HEK293 (cell line): ENCODE measurements at regions not wholly inside any gene's neighbourhood (a gene's known extent, or its start where the extent isn't known, plus 50 kb on each side); places are given as distances from the start of the nearest gene placed in this dataset.

ENCODE experiments used
- CTCF ChIP-seq: fragments of 450-650 bp; formaldehyde crosslinking; IDR thresholded peaks from 2 replicates; pipeline ENCODE4 v1.5.1; 2016; ENCODE audit warnings: missing biosample characterization, missing genetic modification characterization
- EGR2 ChIP-seq: fragments of 450-650 bp; formaldehyde crosslinking; IDR thresholded peaks from 2 replicates; pipeline ENCODE4 v1.5.1; 2016; ENCODE audit warnings: low read depth, missing biosample characterization, missing genetic modification characterization
- KLF1 ChIP-seq: fragments of 450-650 bp; formaldehyde crosslinking; IDR thresholded peaks from 2 replicates; pipeline ENCODE4 v1.5.1; 2016; ENCODE audit warnings: missing biosample characterization, missing genetic modification characterization
- OVOL3 ChIP-seq: fragments of 450-650 bp; formaldehyde crosslinking; IDR thresholded peaks from 2 replicates; pipeline ENCODE4 v1.5.1; 2016; ENCODE audit warnings: missing biosample characterization, missing genetic modification characterization
- PATZ1 ChIP-seq: fragments of 450-650 bp; formaldehyde crosslinking; IDR thresholded peaks from 2 replicates; pipeline ENCODE4 v1.5.1; 2016; ENCODE audit warnings: missing biosample characterization, missing genetic modification characterization
- PRDM4 ChIP-seq: fragments of 450-650 bp; formaldehyde crosslinking; IDR thresholded peaks from 2 replicates; pipeline ENCODE4 v1.5.1; 2017; ENCODE audit warnings: missing biosample characterization, missing genetic modification characterization
- RBAK ChIP-seq: fragments of 450-650 bp; formaldehyde crosslinking; IDR thresholded peaks from 2 replicates; pipeline ENCODE4 v1.5.1; 2016; ENCODE audit warnings: missing biosample characterization, missing genetic modification characterization
- SCRT2 ChIP-seq: fragments of 450-650 bp; formaldehyde crosslinking; IDR thresholded peaks from 2 replicates; pipeline ENCODE4 v1.5.1; 2016; ENCODE audit warnings: missing biosample characterization, missing genetic modification characterization
- SP2 ChIP-seq: fragments of 450-650 bp; formaldehyde crosslinking; IDR thresholded peaks from 2 replicates; pipeline ENCODE4 v1.5.1; 2016; ENCODE audit warnings: missing biosample characterization, missing genetic modification characterization
- WT1 ChIP-seq: fragments of 450-650 bp; formaldehyde crosslinking; IDR thresholded peaks from 2 replicates; pipeline ENCODE4 v1.5.1; 2016; ENCODE audit warnings: missing biosample characterization, missing genetic modification characterization
- YY1 ChIP-seq: fragments of 450-650 bp; formaldehyde crosslinking; IDR thresholded peaks from 2 replicates; pipeline ENCODE4 v1.5.1; 2018; ENCODE audit warnings: missing biosample characterization, missing genetic modification characterization
- ZBTB20 ChIP-seq: fragments of 450-650 bp; formaldehyde crosslinking; IDR thresholded peaks from 2 replicates; pipeline ENCODE4 v1.5.1; 2016; ENCODE audit warnings: missing biosample characterization, missing genetic modification characterization
- ZBTB44 ChIP-seq: fragments of 450-650 bp; IDR thresholded peaks from 2 replicates; pipeline ENCODE4 v1.5.1; 2018; ENCODE audit warnings: missing biosample characterization, mild to moderate bottlenecking, missing genetic modification characterization
- ZEB2 ChIP-seq: fragments of 450-650 bp; formaldehyde crosslinking; IDR thresholded peaks from 2 replicates; pipeline ENCODE4 v1.5.1; 2016; ENCODE audit warnings: missing biosample characterization, missing genetic modification characterization
- ZFP41 ChIP-seq: fragments of 450-650 bp; formaldehyde crosslinking; IDR thresholded peaks from 2 replicates; pipeline ENCODE4 v1.5.1; 2016; ENCODE audit warnings: missing biosample characterization, missing genetic modification characterization, borderline replicate concordance
- ZIC2 ChIP-seq: fragments of 450-650 bp; formaldehyde crosslinking; IDR thresholded peaks from 2 replicates; pipeline ENCODE4 v1.5.1; 2016; ENCODE audit warnings: missing biosample characterization, missing genetic modification characterization
- ZNF148 ChIP-seq: fragments of 450-650 bp; formaldehyde crosslinking; IDR thresholded peaks from 2 replicates; pipeline ENCODE4 v1.5.0; 2017; ENCODE audit warnings: missing biosample characterization, missing genetic modification characterization, borderline replicate concordance
- ZNF423 ChIP-seq: fragments of 450-650 bp; formaldehyde crosslinking; IDR thresholded peaks from 2 replicates; pipeline ENCODE4 v1.5.1; 2016; ENCODE audit warnings: missing biosample characterization, missing genetic modification characterization
- ZNF530 ChIP-seq: fragments of 450-650 bp; formaldehyde crosslinking; IDR thresholded peaks from 2 replicates; pipeline ENCODE4 v1.5.1; 2016; ENCODE audit warnings: low read depth, missing biosample characterization, missing genetic modification characterization
- ZNF555 ChIP-seq: fragments of 450-650 bp; formaldehyde crosslinking; conservative IDR thresholded peaks from 2 replicates; pipeline ENCODE4 v1.5.1; 2017; ENCODE audit warnings: missing biosample characterization, mild to moderate bottlenecking, missing genetic modification characterization, inconsistent platforms
- ZNF558 ChIP-seq: fragments of 450-650 bp; formaldehyde crosslinking; IDR thresholded peaks from 2 replicates; pipeline ENCODE4 v1.5.1; 2016; ENCODE audit warnings: missing biosample characterization, missing genetic modification characterization
- ZNF600 ChIP-seq: fragments of 450-650 bp; formaldehyde crosslinking; IDR thresholded peaks from 2 replicates; pipeline ENCODE4 v1.5.1; 2016; ENCODE audit warnings: missing biosample characterization, missing genetic modification characterization
- ZNF785 ChIP-seq: fragments of 450-650 bp; formaldehyde crosslinking; IDR thresholded peaks from 2 replicates; pipeline ENCODE4 v1.5.1; 2016; ENCODE audit warnings: missing biosample characterization, missing genetic modification characterization
- ZNF843 ChIP-seq: fragments of 450-650 bp; formaldehyde crosslinking; IDR thresholded peaks from 2 replicates; pipeline ENCODE4 v1.5.1; 2016; ENCODE audit warnings: missing biosample characterization, missing genetic modification characterization
- ZSCAN23 ChIP-seq: fragments of 450-650 bp; formaldehyde crosslinking; IDR thresholded peaks from 2 replicates; pipeline ENCODE4 v1.5.1; 2016; ENCODE audit warnings: missing biosample characterization, missing genetic modification characterization
- TF ChIP-seq, protein P1 (sequence below): fragments of 450-650 bp; formaldehyde crosslinking; IDR thresholded peaks from 2 replicates; pipeline ENCODE4 v1.5.1; 2016; ENCODE audit warnings: missing biosample characterization, missing genetic modification characterization, borderline replicate concordance

GRCh38 chr1:47508702-47509431, 71.0 kb downstream of the FOXD2 start (continued):
- TF ChIP-seq ZFP41 (tag by site-specific recombination): no peak
- TF ChIP-seq ZBTB20 (tag by site-specific recombination): peak; percentile 71; the same call in 1 of the 2 replicates
- TF ChIP-seq KLF1 (tag by site-specific recombination): peak; percentile 75
- TF ChIP-seq, protein P1, sequence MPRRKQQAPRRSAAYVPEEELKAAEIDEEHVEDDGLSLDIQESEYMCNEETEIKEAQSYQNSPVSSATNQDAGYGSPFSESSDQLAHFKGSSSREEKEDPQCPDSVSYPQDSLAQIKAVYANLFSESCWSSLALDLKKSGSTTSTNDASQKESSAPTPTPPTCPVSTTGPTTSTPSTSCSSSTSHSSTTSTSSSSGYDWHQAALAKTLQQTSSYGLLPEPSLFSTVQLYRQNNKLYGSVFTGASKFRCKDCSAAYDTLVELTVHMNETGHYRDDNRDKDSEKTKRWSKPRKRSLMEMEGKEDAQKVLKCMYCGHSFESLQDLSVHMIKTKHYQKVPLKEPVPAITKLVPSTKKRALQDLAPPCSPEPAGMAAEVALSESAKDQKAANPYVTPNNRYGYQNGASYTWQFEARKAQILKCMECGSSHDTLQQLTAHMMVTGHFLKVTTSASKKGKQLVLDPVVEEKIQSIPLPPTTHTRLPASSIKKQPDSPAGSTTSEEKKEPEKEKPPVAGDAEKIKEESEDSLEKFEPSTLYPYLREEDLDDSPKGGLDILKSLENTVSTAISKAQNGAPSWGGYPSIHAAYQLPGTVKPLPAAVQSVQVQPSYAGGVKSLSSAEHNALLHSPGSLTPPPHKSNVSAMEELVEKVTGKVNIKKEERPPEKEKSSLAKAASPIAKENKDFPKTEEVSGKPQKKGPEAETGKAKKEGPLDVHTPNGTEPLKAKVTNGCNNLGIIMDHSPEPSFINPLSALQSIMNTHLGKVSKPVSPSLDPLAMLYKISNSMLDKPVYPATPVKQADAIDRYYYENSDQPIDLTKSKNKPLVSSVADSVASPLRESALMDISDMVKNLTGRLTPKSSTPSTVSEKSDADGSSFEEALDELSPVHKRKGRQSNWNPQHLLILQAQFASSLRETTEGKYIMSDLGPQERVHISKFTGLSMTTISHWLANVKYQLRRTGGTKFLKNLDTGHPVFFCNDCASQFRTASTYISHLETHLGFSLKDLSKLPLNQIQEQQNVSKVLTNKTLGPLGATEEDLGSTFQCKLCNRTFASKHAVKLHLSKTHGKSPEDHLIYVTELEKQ (tag by site-specific recombination): 0 out of 2 replicates have a peak, but pooled peaks have one; percentile 20
- peak; percentile 74 for TF ChIP-seq ZIC2
- peak; percentile 92 for TF ChIP-seq WT1 (tag by site-specific recombination)
- TF ChIP-seq CTCF (tag by site-specific recombination): 0 out of 2 replicates have a peak, but pooled peaks have one; percentile 9
- no peak for TF ChIP-seq ZSCAN23 (tag by site-specific recombination)
- TF ChIP-seq ZBTB44: peak; percentile 58; the same call in 1 of the 2 replicates
- TF ChIP-seq SCRT2 (tag by site-specific recombination): peak; percentile 87
- no peak for TF ChIP-seq ZNF785 (tag by site-specific recombination)
- no peak for TF ChIP-seq OVOL3 (tag by site-specific recombination)
- TF ChIP-seq ZNF530 (tag by site-specific recombination): no peak
- no peak for TF ChIP-seq SP2 (tag by site-specific recombination)
- TF ChIP-seq RBAK (tag by site-specific recombination): no peak
- no peak for TF ChIP-seq ZEB2 (tag by site-specific recombination)
- TF ChIP-seq ZNF423 (tag by site-specific recombination): peak; percentile 82; the same call in 1 of the 2 replicates
- TF ChIP-seq ZNF600 (tag by site-specific recombination): peak; percentile 33; the same call in 1 of the 2 replicates
- TF ChIP-seq ZNF558 (tag by site-specific recombination): no peak
- peak; percentile 86 for TF ChIP-seq EGR2
- TF ChIP-seq PATZ1: peak; percentile 37
- 0 out of 2 replicates have a peak, but pooled peaks have one; percentile 17 for TF ChIP-seq ZNF843
- no peak; the same call in none of the 2 replicates for TF ChIP-seq YY1 (tag by site-specific recombination)
- TF ChIP-seq ZNF555 (tag by site-specific recombination): no peak
- peak; percentile 20; the same call in 1 of the 2 replicates for TF ChIP-seq PRDM4 (tag by site-specific recombination)
- TF ChIP-seq ZNF148 (tag by site-specific recombination): no peak
